ENCODE measurements at regions not wholly inside any gene's neighbourhood (a gene's known extent, or its start where the extent isn't known, plus 50 kb on each side); places are given as distances from the start of the nearest gene placed in this dataset.

- no peak for DNase-seq
These were observed 559.2 kb downstream of the RNF144A start for GRCh38 chr2:7476371-7476770.

GRCh38 chr2:7479603-7480002 is 562.4 kb downstream of the RNF144A start:
- no peak for DNase-seq

GRCh38 chr2:7480431-7480830 is 563.2 kb downstream of the RNF144A start:
- no peak for DNase-seq

- no peak for DNase-seq
These were observed 573.5 kb downstream of the RNF144A start for GRCh38 chr2:7490672-7491071.

- DNase-seq: no peak
These were observed 575.5 kb downstream of the RNF144A start for GRCh38 chr2:7492719-7493118.

- DNase-seq: no peak
These were observed 580.0 kb downstream of the RNF144A start for GRCh38 chr2:7497178-7497577.

GRCh38 chr2:7499018-7499417 is 581.8 kb downstream of the RNF144A start:
- no peak for DNase-seq

GRCh38 chr2:7502336-7502735 is 585.1 kb downstream of the RNF144A start:
- no peak for DNase-seq

- DNase-seq: peak; percentile 73
These were observed 591.2 kb downstream of the RNF144A start for GRCh38 chr2:7508296-7508943.

GRCh38 chr2:7510353-7510752 is 593.1 kb downstream of the RNF144A start:
- no peak for DNase-seq

- no peak for DNase-seq
These were observed 596.6 kb downstream of the RNF144A start for GRCh38 chr2:7513834-7514233.

- DNase-seq: no peak
These were observed 598.1 kb downstream of the RNF144A start for GRCh38 chr2:7515327-7515726.

GRCh38 chr2:7516484-7517063 is 599.4 kb downstream of the RNF144A start:
- no peak for DNase-seq

GRCh38 chr2:7517088-7517487 is 599.9 kb downstream of the RNF144A start:
- no peak for DNase-seq

- DNase-seq: no peak
These were observed 600.6 kb downstream of the RNF144A start for GRCh38 chr2:7517851-7518250.

- DNase-seq: no peak
These were observed 606.4 kb downstream of the RNF144A start for GRCh38 chr2:7523481-7524120.

GRCh38 chr2:7524195-7524594 is 607.0 kb downstream of the RNF144A start:
- no peak for DNase-seq

GRCh38 chr2:7525746-7526145 is 608.5 kb downstream of the RNF144A start:
- no peak for DNase-seq

- DNase-seq: no peak
These were observed 610.0 kb downstream of the RNF144A start for GRCh38 chr2:7527165-7527722.

GRCh38 chr2:7530001-7530400 is 612.8 kb downstream of the RNF144A start:
- DNase-seq: no peak

- DNase-seq: no peak
These were observed 621.9 kb downstream of the RNF144A start for GRCh38 chr2:7539077-7539476.

GRCh38 chr2:7539760-7540159 is 622.5 kb downstream of the RNF144A start:
- DNase-seq: no peak

GRCh38 chr2:7552825-7553570 is 635.8 kb downstream of the RNF144A start:
- no peak for DNase-seq

- no peak for DNase-seq
These were observed 638.0 kb downstream of the RNF144A start for GRCh38 chr2:7555260-7555659.

Data from NCI-H1436 (cell line).